ENCODE measurements at regions not wholly inside any gene's neighbourhood (a gene's known extent, or its start where the extent isn't known, plus 50 kb on each side); places are given as distances from the start of the nearest gene placed in this dataset.
"Not testable (repeated sequence)": the region's sequence is repeated elsewhere in the genome, so short reads cannot be mapped to it uniquely, and the experiment has no call there.

GRCh38 chr5:67941614-67942401, 273.7 kb upstream of the PIK3R1 start:
- peak; percentile 11 for DNase-seq (ENCODE audit: low read depth)

GRCh38 chr5:67935908-67936566, 279.5 kb upstream of the PIK3R1 start:
- DNase-seq (ENCODE audit: low read depth): no peak

GRCh38 chr5:67934976-67935375, 280.6 kb upstream of the PIK3R1 start:
- DNase-seq (ENCODE audit: low read depth): no peak

- no peak for DNase-seq (ENCODE audit: low read depth)
These were observed 290.0 kb upstream of the PIK3R1 start for GRCh38 chr5:67925511-67925910.

- DNase-seq (ENCODE audit: low read depth): no peak
These were observed 294.5 kb upstream of the PIK3R1 start for GRCh38 chr5:67921004-67921601.

- not testable (repeated sequence) for DNase-seq (ENCODE audit: low read depth)
These were observed 296.0 kb upstream of the PIK3R1 start for GRCh38 chr5:67919532-67919931.

GRCh38 chr5:67917561-67917960, 298.0 kb upstream of the PIK3R1 start:
- DNase-seq (ENCODE audit: low read depth): no peak

GRCh38 chr5:67910546-67910945, 305.0 kb upstream of the PIK3R1 start:
- DNase-seq (ENCODE audit: low read depth): no peak

GRCh38 chr5:67908126-67908765, 307.3 kb upstream of the PIK3R1 start:
- no peak for DNase-seq (ENCODE audit: low read depth)

GRCh38 chr5:67904366-67904765, 311.2 kb upstream of the PIK3R1 start:
- DNase-seq (ENCODE audit: low read depth): no peak

GRCh38 chr5:67903656-67904055, 311.9 kb upstream of the PIK3R1 start:
- no peak for DNase-seq (ENCODE audit: low read depth)

- DNase-seq (ENCODE audit: low read depth): no peak
These were observed 312.4 kb upstream of the PIK3R1 start for GRCh38 chr5:67903121-67903520.

- no peak for DNase-seq (ENCODE audit: low read depth)
These were observed 313.1 kb upstream of the PIK3R1 start for GRCh38 chr5:67902497-67902830.

GRCh38 chr5:67901814-67902496, 313.6 kb upstream of the PIK3R1 start:
- DNase-seq (ENCODE audit: low read depth): peak; percentile 67

- DNase-seq (ENCODE audit: low read depth): peak; percentile 63
These were observed 315.0 kb upstream of the PIK3R1 start for GRCh38 chr5:67900514-67900913.

GRCh38 chr5:67897980-67898379, 317.6 kb upstream of the PIK3R1 start:
- no peak for DNase-seq (ENCODE audit: low read depth)

- DNase-seq (ENCODE audit: low read depth): peak; percentile 89
These were observed 318.1 kb upstream of the PIK3R1 start for GRCh38 chr5:67897431-67897830.

- DNase-seq (ENCODE audit: low read depth): no peak
These were observed 318.6 kb upstream of the PIK3R1 start for GRCh38 chr5:67896930-67897313.

- no peak for DNase-seq (ENCODE audit: low read depth)
These were observed 319.1 kb upstream of the PIK3R1 start for GRCh38 chr5:67896311-67896929.

GRCh38 chr5:67889870-67890269, 325.7 kb upstream of the PIK3R1 start:
- not testable (repeated sequence) for DNase-seq (ENCODE audit: low read depth)

- no peak for DNase-seq (ENCODE audit: low read depth)
These were observed 327.8 kb upstream of the PIK3R1 start for GRCh38 chr5:67887748-67888161.

GRCh38 chr5:67886761-67887160, 328.8 kb upstream of the PIK3R1 start:
- DNase-seq (ENCODE audit: low read depth): no peak

All from fibroblast of gingiva (primary cell).